Suppressor macrophage treated with lipopolysaccharide for 1 hour (primary cell): ENCODE measurements at regions not wholly inside any gene's neighbourhood (a gene's known extent, or its start where the extent isn't known, plus 50 kb on each side); places are given as distances from the start of the nearest gene placed in this dataset.

Experiments
- DNase-seq, 3 donors: peaks; one replicate each; pipeline ENCODE4 v3.0.0-alpha.2; 2020 to 2022

DNA sequence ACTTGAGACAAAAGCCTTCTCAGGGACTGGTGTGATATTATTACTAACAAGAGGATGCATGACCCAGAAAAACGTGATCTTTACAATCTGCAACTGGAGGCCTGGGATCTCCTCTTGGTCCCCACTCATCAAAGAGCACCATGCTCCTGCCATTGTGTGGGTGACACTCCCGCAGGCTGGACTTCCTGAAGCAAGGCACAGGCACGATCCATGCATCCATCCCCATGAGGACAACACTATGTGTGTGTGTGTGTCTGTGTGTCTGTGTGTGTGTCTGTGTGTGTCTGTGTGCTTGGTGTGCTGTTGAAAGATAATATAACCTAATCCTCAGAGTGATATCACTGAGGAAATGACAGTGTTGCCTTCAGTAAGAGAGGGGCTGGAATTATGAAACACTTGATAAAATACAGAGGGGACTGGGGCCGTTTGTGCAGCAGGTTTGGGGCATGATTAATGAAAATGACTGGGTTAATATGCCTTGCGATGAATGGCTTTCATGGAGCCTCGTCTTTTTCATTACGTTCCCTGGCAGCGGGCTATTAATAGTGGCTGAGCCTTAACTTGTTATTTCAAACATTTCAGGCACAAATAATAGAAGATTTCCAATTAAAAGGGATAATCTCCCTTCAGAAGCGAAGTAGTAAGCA, 180.8 kb upstream of the TCERG1L start:
- no peak for DNase-seq

DNA sequence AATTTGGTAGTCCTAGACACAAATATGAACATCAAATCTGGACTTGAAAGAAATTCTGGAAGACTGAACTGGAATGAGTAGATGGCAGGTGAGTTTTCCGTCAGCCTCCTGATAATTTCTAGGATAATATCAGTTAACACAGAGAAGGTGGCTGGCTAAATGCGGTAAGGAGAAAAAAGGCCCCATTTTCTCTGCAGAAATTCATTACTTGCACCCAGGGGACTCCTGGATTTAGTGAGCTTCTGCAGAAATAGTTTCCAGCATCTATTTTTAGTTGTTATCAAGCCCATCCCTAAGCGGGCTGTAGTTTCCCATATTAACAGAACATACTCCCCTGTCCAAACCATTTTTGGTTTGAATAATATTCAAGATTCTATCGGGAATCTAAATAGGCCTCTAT, 181.9 kb upstream of the TCERG1L start:
- no peak for DNase-seq

DNA sequence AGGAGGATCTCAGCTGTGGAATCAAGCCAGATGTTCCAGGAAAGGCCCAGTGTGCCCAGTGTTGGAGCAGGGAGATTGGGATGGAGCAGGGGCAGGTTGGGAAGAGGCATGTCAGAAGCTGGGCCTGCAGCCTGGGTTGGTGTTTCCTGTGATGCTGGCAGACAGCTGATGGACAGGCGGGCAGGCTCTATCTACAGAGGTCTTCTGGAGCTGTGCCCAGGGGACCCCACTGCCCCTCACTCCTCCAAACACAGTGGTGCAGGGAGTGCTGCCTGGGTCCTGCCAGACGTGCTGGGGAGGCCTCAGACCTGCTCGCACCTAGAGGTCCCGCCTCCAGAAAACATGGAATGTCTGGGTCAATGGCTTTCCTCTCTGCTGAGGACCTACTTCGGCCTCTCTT, 182.9 kb upstream of the TCERG1L start:
- no peak for DNase-seq

DNA sequence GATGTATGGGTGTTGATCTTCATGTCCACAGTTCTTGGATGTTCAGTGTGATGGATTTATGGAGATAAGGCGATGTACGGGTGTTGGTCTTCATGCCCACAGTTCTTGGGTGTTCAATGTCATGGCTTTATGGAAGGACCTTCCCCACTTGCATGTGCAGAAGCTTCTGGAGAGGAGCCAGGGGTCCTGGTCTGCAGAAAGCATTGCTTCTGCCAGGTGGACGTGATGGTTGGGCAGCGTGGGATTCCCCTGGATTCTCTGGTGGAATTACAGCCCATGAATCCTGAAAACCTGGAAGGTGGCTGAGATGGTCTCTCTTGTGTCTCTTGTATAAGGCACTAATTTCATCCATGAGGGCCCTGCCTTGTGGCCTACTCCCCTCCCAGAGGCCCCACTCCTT, 183.7 kb upstream of the TCERG1L start:
- no peak for DNase-seq

DNA sequence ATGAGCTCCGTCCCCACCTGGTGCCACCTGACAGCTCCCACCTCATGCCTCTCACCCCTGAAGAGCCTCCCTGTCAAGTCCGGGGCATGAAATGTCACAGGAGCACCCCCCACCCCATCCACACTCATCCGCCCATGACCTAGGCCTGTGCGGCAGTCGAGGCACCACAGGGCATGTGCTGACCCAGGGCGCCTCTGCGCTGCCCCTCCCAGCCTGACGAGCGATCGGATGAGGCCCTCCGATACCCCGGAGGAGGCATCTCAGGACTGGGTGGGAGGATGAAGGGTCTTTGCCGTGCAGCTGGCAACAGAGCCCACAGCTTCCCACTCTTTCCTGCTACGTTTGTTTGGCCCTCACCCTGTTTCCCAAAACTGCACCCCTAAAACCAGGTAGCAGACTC, 184.4 kb upstream of the TCERG1L start:
- DNase-seq, result no peak

DNA sequence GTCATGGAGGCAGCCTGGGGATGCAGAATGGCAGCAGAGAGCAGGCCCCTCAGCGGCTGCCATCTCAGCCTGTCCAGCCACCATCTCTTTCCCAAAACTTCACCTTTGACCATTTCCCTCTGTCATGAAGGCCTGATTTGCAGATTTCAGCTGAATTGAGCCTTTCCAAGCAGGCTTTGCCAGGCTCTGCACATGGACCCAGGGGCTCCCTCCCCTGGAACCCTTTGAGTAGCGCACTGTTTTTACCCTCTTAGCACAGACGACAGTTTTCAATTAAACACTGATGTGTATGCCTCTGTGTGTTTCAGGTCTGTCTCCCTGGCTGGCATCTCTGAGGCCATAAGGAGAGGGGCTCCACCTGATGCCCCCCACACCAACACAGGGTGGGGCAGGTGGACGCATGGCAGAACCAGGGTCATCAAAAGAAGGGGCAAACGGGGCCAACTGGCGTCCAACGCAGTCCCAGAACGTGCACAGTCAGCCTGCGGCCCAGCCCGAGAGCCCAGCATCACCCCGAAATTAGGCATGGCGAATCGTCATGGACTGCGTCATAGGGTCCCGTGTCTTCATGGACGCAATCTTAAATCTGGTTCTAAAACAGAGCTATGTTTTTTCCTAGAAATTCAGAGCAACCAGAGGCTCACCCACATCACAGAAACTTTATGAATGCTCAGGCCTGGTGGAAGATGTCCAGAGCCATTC, 185.0 kb upstream of the TCERG1L start:
- no peak for DNase-seq

DNA sequence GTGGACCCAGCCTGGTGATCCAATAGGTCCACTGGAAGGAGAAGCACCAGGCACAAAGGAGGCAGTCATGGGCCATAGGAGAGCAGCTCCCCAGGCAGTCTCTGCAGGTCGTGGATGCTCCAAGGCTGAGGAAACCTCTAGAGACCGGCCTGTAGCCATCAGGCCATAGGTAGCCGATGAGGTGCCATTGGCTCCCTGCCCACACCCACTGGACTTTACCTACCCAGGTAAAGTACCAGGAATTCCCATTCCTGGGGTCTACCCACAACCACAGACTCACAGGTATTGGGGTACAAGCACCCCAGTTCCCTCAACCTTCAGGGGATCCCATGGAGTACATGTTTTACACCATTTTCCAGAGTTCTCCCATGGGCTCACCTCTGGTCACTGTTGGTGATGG, 188.0 kb upstream of the TCERG1L start:
- no peak for DNase-seq

DNA sequence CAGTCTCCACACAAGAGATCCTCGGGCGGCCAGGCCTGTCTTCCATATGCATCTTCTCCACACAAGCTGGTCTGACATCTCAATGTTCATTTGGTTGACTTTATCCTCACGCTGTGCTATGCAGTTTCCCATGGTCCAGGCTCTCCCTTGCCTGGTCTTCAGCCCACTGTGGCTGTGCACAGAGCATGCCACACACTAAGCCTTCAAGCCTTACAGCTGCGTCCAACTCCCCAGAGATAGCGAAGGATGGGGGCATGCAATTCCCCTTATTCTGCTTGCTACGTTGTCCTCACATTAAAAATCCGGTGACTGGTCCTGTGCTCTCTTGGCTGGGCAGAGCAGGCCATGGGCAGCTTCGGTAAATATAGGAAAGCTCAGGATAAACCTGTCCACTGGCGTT, 188.7 kb upstream of the TCERG1L start:
- no peak for DNase-seq

DNA sequence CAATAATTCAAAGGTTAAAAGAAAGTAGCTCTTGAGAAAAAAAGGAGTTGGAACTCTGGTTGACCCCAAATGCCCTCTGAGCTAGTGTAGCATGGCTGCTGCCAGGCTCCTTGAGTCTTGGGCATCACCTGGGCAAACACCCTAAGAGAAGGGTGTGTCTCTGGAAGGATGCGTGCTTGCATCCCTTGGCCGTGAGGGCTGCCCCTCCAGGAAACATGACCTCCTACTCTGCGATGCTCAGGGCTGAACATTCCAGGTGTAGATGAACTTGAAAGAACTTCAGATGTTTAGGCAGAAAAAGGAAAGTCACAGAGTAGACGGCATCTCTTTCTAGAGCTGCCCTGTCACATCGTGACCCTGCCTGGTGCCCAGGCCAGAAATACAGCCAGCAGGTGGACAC, 189.4 kb upstream of the TCERG1L start:
- no peak for DNase-seq

DNA sequence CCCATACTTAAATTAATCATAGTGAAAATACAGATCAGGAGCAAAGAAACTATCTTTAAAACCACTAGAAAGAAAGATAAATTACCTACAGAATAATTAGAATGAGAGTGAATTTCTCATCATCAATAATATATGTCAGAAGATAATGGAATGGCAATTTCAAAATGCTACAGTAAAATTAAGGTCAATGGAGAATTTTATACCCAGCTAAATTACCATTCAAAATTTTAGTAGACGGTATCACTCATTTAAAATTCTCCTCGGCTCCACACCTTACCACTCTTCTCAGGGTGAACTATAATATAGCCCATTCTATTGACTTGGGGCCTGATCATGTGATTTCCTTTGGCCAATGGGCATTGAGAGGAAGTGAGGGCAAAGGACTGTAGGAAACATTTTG, 192.5 kb upstream of the TCERG1L start:
- no peak for DNase-seq

DNA sequence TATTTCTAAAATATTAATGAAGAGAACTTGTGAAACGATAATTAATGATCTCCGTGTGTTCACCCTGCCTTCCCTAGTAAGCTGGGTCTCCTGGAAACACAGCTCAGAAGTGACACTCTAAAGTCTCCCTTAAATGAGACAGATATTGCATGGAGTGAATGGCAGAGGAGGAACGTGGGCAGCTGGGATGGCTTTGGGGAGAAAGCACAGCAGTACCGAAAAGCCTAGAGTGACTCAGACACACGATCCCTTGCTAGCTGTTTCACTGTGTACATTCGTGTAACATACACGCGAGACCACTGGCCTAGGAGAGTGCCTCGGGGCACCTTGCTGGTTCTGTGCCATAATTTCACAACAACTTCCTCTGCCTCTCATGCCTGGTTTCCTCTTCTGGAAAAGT, 199.9 kb upstream of the TCERG1L start:
- DNase-seq, result no peak

DNA sequence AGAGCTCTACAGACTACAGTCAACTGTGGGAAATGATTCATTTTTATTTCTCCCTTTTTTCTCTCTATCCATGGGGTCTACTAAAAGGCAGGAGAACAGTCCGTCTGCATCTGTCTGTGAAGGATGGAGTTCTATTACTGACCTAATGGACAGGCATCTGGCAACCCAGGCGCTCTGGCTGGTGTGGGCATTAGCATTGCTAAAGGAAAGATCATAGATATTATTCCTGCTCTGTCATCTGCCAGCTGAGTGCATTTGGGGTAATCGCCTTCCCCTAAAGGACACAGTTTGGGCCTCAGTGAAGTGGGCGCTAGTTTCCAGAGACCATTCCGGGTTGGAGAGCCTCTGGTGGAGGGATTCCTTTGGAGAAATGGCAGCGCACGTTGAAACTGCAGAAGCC, 201.3 kb upstream of the TCERG1L start:
- DNase-seq, result no peak

DNA sequence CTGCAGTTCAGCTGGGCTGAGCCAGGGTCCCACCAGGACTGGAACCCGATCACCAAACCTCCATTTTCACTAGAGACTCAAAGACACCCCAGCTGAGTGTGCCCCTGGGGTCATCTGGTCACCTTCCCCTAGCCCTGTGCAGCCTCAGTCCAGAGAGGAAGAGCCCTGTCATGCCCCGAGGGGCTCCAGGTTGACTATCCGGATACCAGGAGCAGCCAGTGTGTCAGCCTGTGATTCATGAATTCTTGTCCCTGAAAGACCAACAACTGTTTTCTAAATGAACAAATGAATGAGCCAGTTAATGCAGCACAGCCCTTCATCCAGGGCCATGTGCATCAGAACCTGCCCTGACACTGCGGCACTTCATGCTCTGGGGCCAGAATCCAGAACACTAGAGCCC, 201.9 kb upstream of the TCERG1L start:
- no peak for DNase-seq

DNA sequence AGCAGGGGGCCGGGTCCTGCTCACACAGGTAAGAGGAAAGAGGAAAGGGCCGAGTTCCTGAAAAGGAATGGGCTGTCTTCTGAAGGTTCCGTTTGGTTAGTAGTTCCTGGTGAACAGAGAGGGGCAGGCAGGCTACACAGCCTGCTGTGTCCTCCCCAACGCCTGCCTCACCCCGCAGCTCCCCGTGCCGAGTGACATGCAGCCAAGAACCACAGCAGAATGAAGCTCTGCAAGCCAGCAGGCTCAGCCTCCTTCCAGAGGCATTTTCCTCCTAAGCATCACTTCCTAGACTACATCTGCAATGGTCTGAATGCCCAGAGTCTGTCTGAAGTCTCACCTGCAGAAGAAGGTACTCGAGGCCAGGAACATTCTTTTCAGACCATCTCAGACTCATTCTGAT, 202.4 kb upstream of the TCERG1L start:
- DNase-seq, result no peak

DNA sequence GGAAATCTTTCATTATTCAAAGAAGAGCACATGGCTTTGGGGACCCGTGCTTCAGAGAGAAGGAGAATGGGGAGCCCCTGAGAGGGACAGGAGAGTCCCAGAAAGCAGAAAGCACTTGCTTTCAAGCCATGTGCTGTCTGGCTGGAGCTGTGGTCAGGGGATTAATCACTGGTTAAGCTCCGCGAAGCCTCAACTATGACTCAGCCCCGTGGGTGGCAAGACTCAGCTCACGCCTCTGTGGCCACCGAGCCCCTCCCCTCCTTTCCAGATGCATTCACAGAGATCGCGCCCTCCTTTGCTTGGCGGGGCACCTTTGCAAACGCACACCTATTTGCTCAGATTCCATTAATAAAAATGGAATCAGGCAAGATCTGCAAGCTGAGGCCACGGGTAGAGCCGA, 202.9 kb upstream of the TCERG1L start:
- no peak for DNase-seq

DNA sequence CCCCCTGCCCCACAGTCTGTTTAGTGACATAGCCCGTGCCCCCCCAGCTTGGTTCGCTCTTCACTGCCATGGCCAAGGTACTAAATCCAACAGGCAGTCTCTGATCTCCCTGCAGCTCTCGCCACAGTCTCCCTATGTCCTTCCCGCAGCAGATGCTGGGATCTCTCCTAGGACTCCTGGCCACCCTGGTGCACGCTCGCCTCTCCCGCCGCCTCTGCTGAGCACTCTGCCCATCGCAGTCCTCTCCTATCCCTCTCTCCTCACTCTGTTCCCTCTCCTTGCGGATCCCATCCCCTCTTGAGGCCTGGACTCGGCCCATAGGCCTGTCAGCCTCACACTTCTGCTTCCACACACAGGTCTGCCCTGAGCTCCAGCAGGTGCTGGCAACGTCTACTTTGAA, 204.8 kb upstream of the TCERG1L start:
- no peak for DNase-seq

DNA sequence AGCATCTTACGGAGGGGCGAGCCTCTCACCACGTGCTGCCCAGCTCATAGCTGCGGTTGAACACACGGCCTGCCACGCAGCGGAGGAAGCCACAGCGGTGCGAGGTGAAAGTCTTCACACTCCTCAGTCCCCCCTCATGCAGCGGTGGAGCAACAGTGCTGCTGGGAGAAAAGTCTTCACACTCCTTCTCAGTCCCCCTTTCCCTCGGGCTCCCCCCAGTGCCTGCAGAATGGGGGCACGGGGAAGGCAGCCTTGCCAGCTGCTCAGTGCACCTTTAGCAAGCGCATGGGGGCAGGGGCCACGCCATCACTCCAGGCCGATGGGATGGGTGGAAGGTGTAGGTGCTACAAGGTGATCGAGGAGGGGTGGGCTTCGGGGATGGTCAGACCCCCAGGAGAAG, 206.3 kb upstream of the TCERG1L start:
- DNase-seq, result no peak

DNA sequence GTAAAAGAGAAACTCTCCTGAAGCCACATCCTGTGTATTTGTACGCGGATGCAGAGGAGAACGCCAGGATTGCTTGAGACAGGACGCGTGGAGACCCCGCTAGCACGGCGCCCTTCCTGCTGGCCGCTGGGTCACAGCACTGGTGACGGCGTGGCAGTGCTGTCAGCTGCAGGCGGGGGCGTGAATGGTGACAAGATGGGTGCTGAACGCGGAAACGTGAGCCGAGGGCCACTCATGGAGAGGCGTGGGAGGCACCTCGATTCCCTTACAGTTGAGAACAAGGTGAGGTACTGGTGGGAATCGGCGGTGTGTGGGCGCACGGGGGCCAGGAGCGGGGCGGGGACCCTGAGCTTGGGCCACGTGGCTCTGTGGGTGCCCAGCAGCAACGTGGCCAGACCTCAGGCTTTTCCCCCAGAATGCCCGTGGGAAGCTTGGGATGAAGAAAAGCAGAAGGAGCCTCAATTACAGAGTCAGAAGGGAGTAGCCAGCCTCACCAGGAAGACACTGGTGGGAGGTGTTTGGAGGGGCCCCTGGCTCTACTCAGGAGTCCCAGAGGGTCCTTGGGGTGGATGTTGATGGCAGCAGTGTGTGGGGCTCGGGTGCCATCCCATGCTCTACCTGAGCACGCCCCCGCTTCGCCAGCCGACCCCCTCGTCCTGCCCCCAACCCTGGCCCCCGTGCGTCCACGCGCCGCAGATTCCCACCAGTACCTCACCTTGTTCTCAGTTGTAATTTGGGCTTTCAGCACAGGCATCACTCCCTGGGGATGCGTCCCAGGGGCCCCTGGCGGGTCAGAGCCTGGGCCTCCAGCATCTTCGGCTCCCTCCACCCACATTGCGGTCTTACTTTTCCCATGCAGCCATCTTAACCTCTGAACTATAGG, 208.4 kb upstream of the TCERG1L start:
- DNase-seq, result no peak

DNA sequence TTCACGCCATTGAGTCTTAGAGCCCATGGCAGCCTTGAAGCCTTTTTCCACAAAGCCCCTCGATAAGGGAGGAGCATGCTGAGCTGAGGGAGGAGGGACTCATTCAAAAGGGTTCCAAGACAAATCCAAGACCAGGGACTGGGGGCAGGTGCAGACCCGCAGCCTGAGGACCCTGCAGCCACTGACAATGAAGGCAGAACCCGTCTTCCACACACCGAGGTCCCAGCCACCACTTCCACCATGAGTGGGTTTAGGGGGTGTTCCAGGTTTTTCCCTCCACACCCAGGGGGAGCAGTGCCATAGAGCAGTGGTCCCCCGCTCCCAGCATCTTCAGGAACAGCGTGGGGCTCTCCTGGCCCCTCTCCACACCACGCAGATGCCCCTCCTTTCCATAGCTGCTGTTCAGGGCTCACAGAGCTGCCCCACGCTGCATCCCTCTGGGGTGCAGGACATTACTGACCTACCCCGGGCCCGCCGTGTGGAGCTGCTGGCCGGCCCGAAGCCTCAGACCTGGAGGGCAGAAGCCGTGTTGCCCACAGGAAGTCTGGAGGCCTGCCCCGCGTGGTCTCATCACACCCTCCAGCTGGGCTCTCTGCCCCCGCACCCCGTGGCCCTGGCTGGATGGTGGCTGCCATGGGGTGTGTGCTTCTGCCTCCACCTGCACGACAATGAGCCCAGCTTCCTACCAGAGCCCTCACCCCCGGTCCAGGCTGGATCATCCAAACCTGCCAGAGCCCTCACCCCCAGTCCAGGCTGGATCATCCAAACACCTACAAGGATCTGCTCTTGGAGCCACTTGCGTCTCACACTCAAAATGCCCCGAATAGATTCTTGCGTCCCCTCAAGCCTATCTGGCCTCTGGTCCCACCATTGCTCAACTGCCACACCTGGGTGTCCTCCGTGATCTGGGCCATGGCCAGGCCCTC, 220.0 kb upstream of the TCERG1L start:
- no peak for DNase-seq

DNA sequence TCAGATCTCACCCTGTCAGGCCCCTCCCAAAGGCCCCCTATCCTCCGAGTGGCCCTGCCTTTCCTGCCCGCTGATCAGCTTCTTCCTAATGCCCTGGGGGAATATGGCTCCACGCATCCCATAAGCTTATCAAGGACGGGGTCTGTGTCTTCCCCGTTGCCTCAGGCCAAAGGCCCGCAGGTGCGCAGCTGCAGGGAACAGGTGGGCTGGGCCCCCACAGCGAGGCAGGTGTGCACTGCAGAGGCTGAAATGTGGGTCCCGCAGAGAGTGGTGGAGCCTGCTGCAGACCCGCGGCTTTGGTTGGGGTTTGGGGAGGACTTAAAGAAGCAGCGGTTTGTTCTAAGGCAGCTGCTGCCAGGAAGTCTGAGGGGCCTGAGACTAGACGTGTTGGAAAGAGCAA, 220.8 kb upstream of the TCERG1L start:
- no peak for DNase-seq

DNA sequence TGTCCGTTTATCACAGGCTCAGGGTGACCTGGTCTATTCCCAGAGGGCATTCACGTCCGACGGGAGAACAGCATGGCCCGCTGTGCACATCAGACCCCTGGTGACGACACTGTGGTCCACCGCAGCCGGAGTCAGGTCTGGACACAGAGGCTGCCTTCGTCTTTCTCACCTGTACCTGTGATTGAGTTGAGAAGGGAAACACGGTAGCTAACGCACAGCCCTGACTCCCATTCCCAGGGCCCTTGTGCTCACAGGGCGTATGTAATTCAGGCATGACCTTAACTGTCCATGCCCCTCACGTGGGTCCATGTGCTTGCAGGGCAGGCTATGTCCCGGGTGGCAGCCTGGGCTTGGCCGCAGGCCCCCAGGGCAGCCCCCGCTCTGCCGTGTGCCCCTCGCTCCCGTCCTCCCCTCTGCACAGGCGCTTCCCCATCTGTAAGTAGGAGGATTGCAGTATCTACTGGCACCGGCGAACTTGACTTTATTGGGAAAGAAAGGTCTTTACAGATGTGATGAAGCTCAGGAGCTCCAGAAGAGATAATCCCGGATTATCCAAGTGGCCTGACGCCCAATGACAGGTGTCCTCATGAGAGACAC, 221.3 kb upstream of the TCERG1L start:
- no peak for DNase-seq

DNA sequence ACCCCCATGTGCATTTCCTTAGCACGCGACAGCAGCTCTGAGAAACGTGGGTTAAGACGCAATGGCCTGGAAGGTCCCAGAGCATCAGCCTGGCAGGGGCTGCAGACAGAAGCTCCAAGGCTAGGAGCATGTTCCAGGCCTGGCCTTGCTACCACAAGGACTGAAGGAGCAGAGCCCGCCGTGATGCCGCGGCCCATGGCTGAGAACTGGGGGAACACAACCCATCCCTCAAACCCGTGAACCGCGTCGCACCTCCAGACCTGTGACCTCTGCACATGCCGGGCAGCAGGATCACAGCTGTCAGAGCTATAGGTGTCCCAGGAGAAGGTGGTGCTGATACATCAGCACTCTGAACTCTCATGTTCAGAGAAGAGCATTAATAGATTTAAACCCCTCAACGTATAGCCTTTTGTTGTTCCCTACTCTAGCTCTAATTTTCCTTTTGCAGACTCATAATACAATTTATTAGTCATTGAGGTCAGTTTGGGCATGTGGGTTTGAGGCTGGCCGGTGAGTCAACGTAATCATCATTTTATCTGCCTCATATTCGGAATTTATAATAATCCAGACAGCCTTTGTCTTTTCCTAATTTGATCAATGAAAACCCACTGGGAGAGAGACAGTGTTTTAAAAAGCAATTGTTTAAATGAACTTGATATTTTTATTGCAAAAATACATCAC, 222.5 kb upstream of the TCERG1L start:
- DNase-seq, result no peak
